Endothelial cell of umbilical vein (primary cell): ENCODE measurements at regions not wholly inside any gene's neighbourhood (a gene's known extent, or its start where the extent isn't known, plus 50 kb on each side); places are given as distances from the start of the nearest gene placed in this dataset.

ENCODE experiments used
- BruUV-seq: library from RNA; stranded (reverse); fragments of 400-500 nt; replicated peaks from 2 replicates; lab custom pipeline; 2021; lab: Mats Ljungman, UMichigan
- CTCF ChIA-PET: fragments of 300-600, 350-600 bp; sonication (Branson Sonifier 250); formaldehyde crosslinking; loops from one replicate; lab custom pipeline; 2021; ENCODE audit warnings: antibody characterized with exemption, inconsistent platforms; lab: Charles Lee
- POLR2A ChIA-PET: fragments of 300-600, 350-600 bp; sonication (Branson Sonifier 250); formaldehyde crosslinking; loops from one replicate; lab custom pipeline; 2021; ENCODE audit warnings: antibody characterized with exemption, inconsistent platforms; lab: Charles Lee
- DNase-seq: peaks from one replicate; pipeline ENCODE4 v3.0.0-alpha.2; 2011; ENCODE audit warnings: low read depth, low spot score
- FAIRE-seq: peaks from 2 replicates; lab custom pipeline; 2011; peaks lifted over from hg19 to GRCh38; lab: Jason Lieb, UNC
- H2AFZ ChIP-seq: 2 replicates; pipeline ENCODE4 v1.6.0; 2012; ENCODE audit warnings: low read depth, low read length, control low read depth, inconsistent platforms
- H3K27ac ChIP-seq: 2 replicates; pipeline ENCODE4 v1.5.1; 2011; ENCODE audit warnings: low read depth, mild to moderate bottlenecking, control low read depth, low read length, moderate library complexity; ENCODE audit not compliant: insufficient read depth
- H3K27me3 ChIP-seq, 2 experiments: 2 replicates each; pipeline versions ENCODE4 v1.6.0 to v1.6.1; 2011; ENCODE audit warnings: low read length in 2 of 2, mixed read lengths in 1 of 2; ENCODE audit not compliant: control insufficient read depth in 2 of 2, insufficient read depth in 2 of 2
- H3K36me3 ChIP-seq, 2 experiments: 2 replicates in 1 of 2; 3 replicates in 1 of 2; pipeline ENCODE4 v1.5.1; 2011; ENCODE audit warnings: low read length in 2 of 2, mild to moderate bottlenecking in 1 of 2, moderate library complexity in 1 of 2; ENCODE audit not compliant: control insufficient read depth in 2 of 2, insufficient read depth in 2 of 2; ENCODE audit errors: extremely low read depth in 1 of 2
- H3K4me1 ChIP-seq: 3 replicates; pipeline ENCODE4 v1.5.1; 2011; ENCODE audit warnings: mild to moderate bottlenecking, low read length; ENCODE audit not compliant: control insufficient read depth, insufficient read depth; ENCODE audit errors: extremely low read depth
- H3K4me2 ChIP-seq: 2 replicates; pipeline ENCODE4 v1.6.1; 2011; ENCODE audit warnings: low read length, control low read depth, mixed read lengths; ENCODE audit not compliant: insufficient read depth
- H3K4me3 ChIP-seq, 3 experiments: fragments of 200-600 bp in 1 of 3; sonication (generic), shearing (Covaris generic) in 1 of 3; replicated peaks in 1 of 3; 2 replicates each; pipeline ENCODE4 v1.5.1; 2011 to 2016; ENCODE audit warnings: control low read depth in 3 of 3, low read length in 3 of 3, mild to moderate bottlenecking in 2 of 3, inconsistent platforms in 1 of 3, low read depth in 1 of 3, moderate library complexity in 1 of 3; ENCODE audit not compliant: insufficient read depth in 1 of 3
- H3K79me2 ChIP-seq: 2 replicates; pipeline ENCODE4 v1.6.0; 2012; ENCODE audit warnings: low read length, inconsistent platforms; ENCODE audit not compliant: control insufficient read depth, insufficient read depth
- H3K9ac ChIP-seq: replicated peaks from 2 replicates; pipeline ENCODE3; 2011; ENCODE audit warnings: low read length, control low read depth; ENCODE audit not compliant: insufficient read depth; ENCODE audit errors: extremely low read depth
- H3K9me1 ChIP-seq: replicated peaks from 3 replicates; pipeline ENCODE4 v1.6.0; 2011; ENCODE audit warnings: mild to moderate bottlenecking, low read length; ENCODE audit not compliant: control insufficient read depth, insufficient read depth; ENCODE audit errors: extremely low read depth
- H3K9me3 ChIP-seq: replicated peaks from 2 replicates; pipeline ENCODE4 v1.5.1; 2012; ENCODE audit warnings: low read length, inconsistent platforms; ENCODE audit not compliant: control insufficient read depth, insufficient read depth
- H4K20me1 ChIP-seq: replicated peaks from 2 replicates; pipeline ENCODE3; 2011; ENCODE audit warnings: mild to moderate bottlenecking, low read length; ENCODE audit not compliant: control insufficient read depth, insufficient read depth; ENCODE audit errors: extremely low read depth
- EZH2 ChIP-seq: IDR thresholded peaks from 2 replicates; pipeline ENCODE4 v1.6.1; 2012; ENCODE audit warnings: borderline replicate concordance, low read depth, mild to moderate bottlenecking, moderate library complexity, low read length, inconsistent platforms; ENCODE audit not compliant: severe bottlenecking
- FOS ChIP-seq: IDR thresholded peaks from 2 replicates; pipeline ENCODE4 v1.6.1; 2011; ENCODE audit warnings: mild to moderate bottlenecking, low read length, moderate library complexity, borderline replicate concordance; ENCODE audit not compliant: insufficient read depth
- GATA2 ChIP-seq: IDR thresholded peaks from 2 replicates; pipeline ENCODE4 v1.7.0; 2011; ENCODE audit warnings: low read depth, mild to moderate bottlenecking, moderate library complexity, mixed read lengths, low read length; ENCODE audit not compliant: insufficient read length, insufficient read depth
- JUN ChIP-seq: IDR thresholded peaks from 2 replicates; pipeline ENCODE4 v1.6.1; 2011; ENCODE audit warnings: borderline replicate concordance, low read depth; ENCODE audit not compliant: insufficient read length, insufficient read depth
- MYC ChIP-seq: IDR thresholded peaks from one replicate; pipeline ENCODE4 v1.6.1; 2011; ENCODE audit warnings: mild to moderate bottlenecking, low read depth, low read length
- POLR2A ChIP-seq: IDR thresholded peaks from 2 replicates; pipeline ENCODE4 v1.6.1; 2012; ENCODE audit warnings: low read depth, mild to moderate bottlenecking, control low read depth, low read length
- POLR2AphosphoS5 ChIP-seq: IDR thresholded peaks from 2 replicates; pipeline ENCODE4 v1.6.1; 2012; ENCODE audit warnings: low read depth, mild to moderate bottlenecking, control low read depth, low read length, moderate library complexity; ENCODE audit not compliant: insufficient read depth
- dilution Hi-C: fragments of 300-500 bp; cut with MboI; formaldehyde crosslinking; loops from one replicate; pipeline ENCODE4 v1.15.0; 2019; ENCODE audit warnings: low sequenced_read_pairs; ENCODE audit not compliant: extremely low pct_ligation_motif_present
- intact Hi-C: fragments of 100-400 bp; cut with micrococcal nuclease; formaldehyde crosslinking; loops from one replicate; pipeline ENCODE4 v1.10.0; 2022
- TF ChIP-seq, protein P1 (sequence below), 2 donors: IDR thresholded peaks; 1 replicate in 1 of 2; 2 replicates in 1 of 2; pipeline ENCODE4 v1.5.1; 2011; ENCODE audit warnings: low read length in 2 of 2, mild to moderate bottlenecking in 2 of 2, moderate library complexity in 2 of 2, control low read depth in 1 of 2, inconsistent platforms in 1 of 2, low read depth in 1 of 2; ENCODE audit not compliant: insufficient read depth in 1 of 2; ENCODE audit errors: extremely low read depth in 1 of 2
- TF ChIP-seq, protein P2 (sequence below): IDR thresholded peaks from 2 replicates; pipeline ENCODE4 v1.6.1; 2011; ENCODE audit not compliant: insufficient read depth, insufficient read length

DNA sequence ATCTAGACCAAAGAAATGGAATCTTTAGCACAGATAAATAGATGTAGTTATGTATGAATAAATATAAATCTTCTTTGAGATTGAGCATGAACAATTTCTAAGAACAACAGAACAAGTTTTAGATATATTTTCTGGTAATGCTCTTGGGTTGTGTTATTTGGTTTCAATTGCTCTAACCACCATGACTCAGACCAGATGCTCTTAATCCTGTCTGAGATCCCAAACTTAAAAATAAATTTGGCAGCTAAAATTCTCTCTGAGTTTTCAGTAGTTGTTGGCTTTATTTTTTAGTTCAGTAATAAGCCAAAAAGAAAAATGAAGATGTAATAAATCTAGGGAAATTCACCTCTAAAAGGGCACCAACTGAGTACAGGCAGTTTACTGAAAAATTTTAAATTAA is 1693.4 kb downstream of the NCAM2 start:
- H3K4me1 ChIP-seq: no peaks in the 10 kb centered on the region
- dilution Hi-C loops: no loop called here
- no peaks in the 10 kb centered on the region for H3K9me1 ChIP-seq
- FAIRE-seq: no peak
- H3K36me3 ChIP-seq: no peaks in the 10 kb centered on the region
- ChIA-PET CTCF (no interaction called here), POLR2A (no interaction called here)
- H2AFZ ChIP-seq: no peak overlapping the region
- H3K27ac ChIP-seq: no peak overlapping the region
- no peak overlapping the region for H3K4me3 ChIP-seq
- no peak for TF ChIP-seq EZH2
- TF ChIP-seq, protein P1, sequence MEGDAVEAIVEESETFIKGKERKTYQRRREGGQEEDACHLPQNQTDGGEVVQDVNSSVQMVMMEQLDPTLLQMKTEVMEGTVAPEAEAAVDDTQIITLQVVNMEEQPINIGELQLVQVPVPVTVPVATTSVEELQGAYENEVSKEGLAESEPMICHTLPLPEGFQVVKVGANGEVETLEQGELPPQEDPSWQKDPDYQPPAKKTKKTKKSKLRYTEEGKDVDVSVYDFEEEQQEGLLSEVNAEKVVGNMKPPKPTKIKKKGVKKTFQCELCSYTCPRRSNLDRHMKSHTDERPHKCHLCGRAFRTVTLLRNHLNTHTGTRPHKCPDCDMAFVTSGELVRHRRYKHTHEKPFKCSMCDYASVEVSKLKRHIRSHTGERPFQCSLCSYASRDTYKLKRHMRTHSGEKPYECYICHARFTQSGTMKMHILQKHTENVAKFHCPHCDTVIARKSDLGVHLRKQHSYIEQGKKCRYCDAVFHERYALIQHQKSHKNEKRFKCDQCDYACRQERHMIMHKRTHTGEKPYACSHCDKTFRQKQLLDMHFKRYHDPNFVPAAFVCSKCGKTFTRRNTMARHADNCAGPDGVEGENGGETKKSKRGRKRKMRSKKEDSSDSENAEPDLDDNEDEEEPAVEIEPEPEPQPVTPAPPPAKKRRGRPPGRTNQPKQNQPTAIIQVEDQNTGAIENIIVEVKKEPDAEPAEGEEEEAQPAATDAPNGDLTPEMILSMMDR (IDR thresholded peaks at IDR 0.05; ENCODE audit: extremely low read depth in 1 of 2, insufficient read depth in 1 of 2, low read depth in 1 of 2, low read length in 2 of 2): no peak
- no peak for TF ChIP-seq MYC
- TF ChIP-seq POLR2AphosphoS5: no peak
- TF ChIP-seq, protein P2, sequence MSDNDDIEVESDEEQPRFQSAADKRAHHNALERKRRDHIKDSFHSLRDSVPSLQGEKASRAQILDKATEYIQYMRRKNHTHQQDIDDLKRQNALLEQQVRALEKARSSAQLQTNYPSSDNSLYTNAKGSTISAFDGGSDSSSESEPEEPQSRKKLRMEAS: no peak
- no peak for TF ChIP-seq JUN
- TF ChIP-seq FOS: no peak
- TF ChIP-seq GATA2: no peak
- TF ChIP-seq POLR2A: no peak
- no peak overlapping the region for H3K4me2 ChIP-seq
- no peaks in the 10 kb centered on the region for H3K9me3 ChIP-seq
- no peaks in the 10 kb centered on the region for H3K79me2 ChIP-seq
- no peak overlapping the region for H3K9ac ChIP-seq
- no TSS peak for BruUV-seq
- intact Hi-C loops: no loop called here
- no peaks in the 10 kb centered on the region for H3K27me3 ChIP-seq
- no peaks in the 10 kb centered on the region for H4K20me1 ChIP-seq
- DNase-seq: no peak
